GM18868 (cell line): ENCODE measurements at regions not wholly inside any gene's neighbourhood (a gene's known extent, or its start where the extent isn't known, plus 50 kb on each side); places are given as distances from the start of the nearest gene placed in this dataset.

Experiments used
- ATAC-seq: cut with Tn5 transposase; IDR thresholded peaks from one replicate; pipeline ENCODE4 v1.9.1; 2021; ENCODE audit warnings: mild to moderate bottlenecking, moderate library complexity; ENCODE audit not compliant: unreplicated experiment

GRCh38 chr9:16193066-16193465, 640.2 kb downstream of the CCDC171 start:
- no peak for ATAC-seq

- no peak for ATAC-seq
Observed at GRCh38 chr9:16196206-16196605, 643.4 kb downstream of the CCDC171 start.

GRCh38 chr9:16197578-16198370, 644.9 kb downstream of the CCDC171 start:
- no peak for ATAC-seq

GRCh38 chr9:16198996-16199395, 646.2 kb downstream of the CCDC171 start:
- no peak for ATAC-seq

GRCh38 chr9:16202221-16202620, 649.4 kb downstream of the CCDC171 start:
- ATAC-seq, result no peak

- ATAC-seq, result no peak
Observed at GRCh38 chr9:16202914-16203728, 650.3 kb downstream of the CCDC171 start.

- ATAC-seq, result no peak
Observed at GRCh38 chr9:16203729-16204573, 651.1 kb downstream of the CCDC171 start.

GRCh38 chr9:16205455-16205854, 652.6 kb downstream of the CCDC171 start:
- no peak for ATAC-seq

GRCh38 chr9:16206518-16206917, 653.7 kb downstream of the CCDC171 start:
- ATAC-seq, result no peak

- ATAC-seq, result peak; percentile 88
Observed at GRCh38 chr9:16207161-16207560, 654.3 kb downstream of the CCDC171 start.

GRCh38 chr9:16210440-16210839, 657.6 kb downstream of the CCDC171 start:
- ATAC-seq, result no peak

GRCh38 chr9:16211946-16212345, 658.5 kb downstream of the BNC2 start:
- no peak for ATAC-seq

- no peak for ATAC-seq
Observed at GRCh38 chr9:16213781-16214515, 656.5 kb downstream of the BNC2 start.

GRCh38 chr9:16214677-16215352, 655.7 kb downstream of the BNC2 start:
- no peak for ATAC-seq

GRCh38 chr9:16215353-16215680, 655.2 kb downstream of the BNC2 start:
- no peak for ATAC-seq

- no peak for ATAC-seq
Observed at GRCh38 chr9:16217943-16218701, 652.3 kb downstream of the BNC2 start.

- peak; percentile 65 for ATAC-seq
Observed at GRCh38 chr9:16221366-16221765, 649.1 kb downstream of the BNC2 start.

- ATAC-seq, result peak; percentile 86
Observed at GRCh38 chr9:16221822-16222547, 648.5 kb downstream of the BNC2 start.
